GM18951 (cell line): ENCODE measurements at regions not wholly inside any gene's neighbourhood (a gene's known extent, or its start where the extent isn't known, plus 50 kb on each side); places are given as distances from the start of the nearest gene placed in this dataset.

ENCODE experiments used
- POLR2A ChIP-seq: IDR thresholded peaks from 4 replicates; pipeline ENCODE4 v1.6.1; 2011; ENCODE audit warnings: mild to moderate bottlenecking; ENCODE audit not compliant: insufficient read length, insufficient read depth; ENCODE audit errors: extremely low read depth
- in situ Hi-C: fragments of 300-500 bp; cut with MboI; formaldehyde crosslinking; loops from one replicate; pipeline ENCODE4 v1.12.0; 2022; ENCODE audit warnings: low sequenced_read_pairs, mixed read lengths, inconsistent platforms; ENCODE audit not compliant: unreplicated experiment

GRCh38 chr21:20250337-20250736, 747.9 kb upstream of the NCAM2 start:
- no peak for TF ChIP-seq POLR2A
- in situ Hi-C loops = no loop called here

GRCh38 chr21:20253261-20253660, 744.9 kb upstream of the NCAM2 start:
- no peak for TF ChIP-seq POLR2A
- in situ Hi-C loops = no loop called here

- no peak for TF ChIP-seq POLR2A
- in situ Hi-C loops = no loop called here
Measured at GRCh38 chr21:20254964-20255363, 743.2 kb upstream of the NCAM2 start.

GRCh38 chr21:20257052-20257740, 741.0 kb upstream of the NCAM2 start:
- in situ Hi-C loops = no loop called here
- TF ChIP-seq POLR2A = no peak

GRCh38 chr21:20258542-20258941, 739.7 kb upstream of the NCAM2 start:
- TF ChIP-seq POLR2A = no peak
- in situ Hi-C loops = no loop called here

- in situ Hi-C loops = no loop called here
- TF ChIP-seq POLR2A = no peak
Measured at GRCh38 chr21:20259031-20259867, 739.0 kb upstream of the NCAM2 start.

GRCh38 chr21:20260124-20260523, 738.1 kb upstream of the NCAM2 start:
- in situ Hi-C loops = no loop called here
- no peak for TF ChIP-seq POLR2A

- TF ChIP-seq POLR2A = no peak
- in situ Hi-C loops = no loop called here
Measured at GRCh38 chr21:20261364-20261763, 736.8 kb upstream of the NCAM2 start.

- no peak for TF ChIP-seq POLR2A
- in situ Hi-C loops = no loop called here
Measured at GRCh38 chr21:20265707-20266440, 732.3 kb upstream of the NCAM2 start.

- in situ Hi-C loops = no loop called here
- no peak for TF ChIP-seq POLR2A
Measured at GRCh38 chr21:20266441-20266710, 731.8 kb upstream of the NCAM2 start.

- in situ Hi-C loops = no loop called here
- no peak for TF ChIP-seq POLR2A
Measured at GRCh38 chr21:20270365-20271055, 727.7 kb upstream of the NCAM2 start.

- in situ Hi-C loops = no loop called here
- no peak for TF ChIP-seq POLR2A
Measured at GRCh38 chr21:20272791-20273362, 725.3 kb upstream of the NCAM2 start.

GRCh38 chr21:20276377-20276776, 721.8 kb upstream of the NCAM2 start:
- in situ Hi-C loops = no loop called here
- TF ChIP-seq POLR2A = no peak
